ENCODE measurements at regions not wholly inside any gene's neighbourhood (a gene's known extent, or its start where the extent isn't known, plus 50 kb on each side); places are given as distances from the start of the nearest gene placed in this dataset.

DNA sequence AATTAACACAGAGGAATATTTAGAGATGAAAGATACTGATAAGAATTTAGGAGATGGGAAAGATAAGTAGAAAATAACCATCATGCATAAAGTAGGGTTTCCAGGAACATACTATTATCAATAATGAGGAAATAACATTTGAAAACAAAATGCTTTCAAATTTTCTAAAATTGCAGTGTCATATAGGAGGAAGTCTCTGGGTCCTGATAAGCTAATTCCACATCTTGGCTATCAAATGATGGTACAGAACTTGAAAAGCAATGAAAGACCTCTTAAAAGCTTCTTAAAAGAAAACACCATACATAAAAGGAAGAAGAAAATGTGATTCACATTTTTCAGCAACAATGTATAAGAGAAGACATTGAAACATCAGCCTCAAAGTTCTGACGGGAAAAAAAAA lies 1024.8 kb downstream of the TSN start:
- TF ChIP-seq POLR2A (IDR thresholded peaks at IDR 0.05; ENCODE audit: low read depth, low read length) (no peak), POLR2AphosphoS5 (IDR thresholded peaks at IDR 0.05; ENCODE audit: low read depth, low read length) (no peak), TAF1 (IDR thresholded peaks at IDR 0.05; ENCODE audit: borderline replicate concordance, low read depth, low read length) (no peak)
